NB4 (cell line): ENCODE measurements at regions not wholly inside any gene's neighbourhood (a gene's known extent, or its start where the extent isn't known, plus 50 kb on each side); places are given as distances from the start of the nearest gene placed in this dataset.

Experiments used
- CTCF ChIP-seq: IDR thresholded peaks from one replicate; pipeline ENCODE4 v1.5.1; 2012; ENCODE audit warnings: low read depth, low read length
- MAX ChIP-seq: IDR thresholded peaks from 2 replicates; pipeline ENCODE4 v1.6.1; 2011; ENCODE audit warnings: low read depth, low read length
- MYC ChIP-seq: IDR thresholded peaks from 2 replicates; pipeline ENCODE4 v1.6.1; 2011; ENCODE audit warnings: low read depth, low read length
- POLR2A ChIP-seq: IDR thresholded peaks from 2 replicates; pipeline ENCODE4 v1.6.1; 2011; ENCODE audit warnings: mild to moderate bottlenecking; ENCODE audit not compliant: insufficient read length; ENCODE audit errors: extremely low read depth

- TF ChIP-seq CTCF (no peak), POLR2A (no peak), MYC (no peak), MAX (no peak)
Observed at GRCh38 chr1:87206044-87206831, 122.4 kb upstream of the LMO4 start.
